Endothelial cell of umbilical vein (primary cell): ENCODE measurements at regions not wholly inside any gene's neighbourhood (a gene's known extent, or its start where the extent isn't known, plus 50 kb on each side); places are given as distances from the start of the nearest gene placed in this dataset.

Experiments used
- CTCF ChIP-seq, 2 donors: IDR thresholded peaks; 1 replicate in 1 of 2; 2 replicates in 1 of 2; pipeline ENCODE4 v1.5.1; 2011; ENCODE audit warnings: low read length in 2 of 2, mild to moderate bottlenecking in 2 of 2, moderate library complexity in 2 of 2, control low read depth in 1 of 2, inconsistent platforms in 1 of 2, low read depth in 1 of 2; ENCODE audit not compliant: insufficient read depth in 1 of 2; ENCODE audit errors: extremely low read depth in 1 of 2
- EZH2 ChIP-seq: IDR thresholded peaks from 2 replicates; pipeline ENCODE4 v1.6.1; 2012; ENCODE audit warnings: borderline replicate concordance, low read depth, mild to moderate bottlenecking, moderate library complexity, low read length, inconsistent platforms; ENCODE audit not compliant: severe bottlenecking
- FOS ChIP-seq: IDR thresholded peaks from 2 replicates; pipeline ENCODE4 v1.6.1; 2011; ENCODE audit warnings: mild to moderate bottlenecking, low read length, moderate library complexity, borderline replicate concordance; ENCODE audit not compliant: insufficient read depth
- MAX ChIP-seq: IDR thresholded peaks from 2 replicates; pipeline ENCODE4 v1.6.1; 2011; ENCODE audit not compliant: insufficient read depth, insufficient read length
- MYC ChIP-seq: IDR thresholded peaks from one replicate; pipeline ENCODE4 v1.6.1; 2011; ENCODE audit warnings: mild to moderate bottlenecking, low read depth, low read length
- POLR2A ChIP-seq: IDR thresholded peaks from 2 replicates; pipeline ENCODE4 v1.6.1; 2012; ENCODE audit warnings: low read depth, mild to moderate bottlenecking, control low read depth, low read length
- POLR2AphosphoS5 ChIP-seq: IDR thresholded peaks from 2 replicates; pipeline ENCODE4 v1.6.1; 2012; ENCODE audit warnings: low read depth, mild to moderate bottlenecking, control low read depth, low read length, moderate library complexity; ENCODE audit not compliant: insufficient read depth

DNA sequence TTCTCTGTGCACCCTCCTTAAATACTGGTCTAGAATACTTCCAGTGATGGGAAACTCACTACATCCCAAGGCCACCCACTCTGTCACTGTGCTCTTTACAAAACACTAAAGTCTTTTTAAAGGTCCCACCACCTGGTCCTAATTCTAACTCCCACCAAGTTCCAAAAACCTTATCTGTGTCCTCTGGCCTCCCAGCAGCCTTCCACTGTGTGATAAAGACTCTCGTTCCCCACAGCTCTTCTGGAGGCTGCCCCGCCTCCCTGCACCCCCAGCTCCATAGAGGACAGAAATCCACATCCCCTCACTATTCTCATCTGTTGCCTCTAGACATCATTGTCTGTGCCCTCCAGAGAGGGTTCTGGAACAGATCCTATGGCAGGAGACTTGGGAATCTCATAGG is 276.4 kb downstream of the FAM43A start:
- no peak for TF ChIP-seq POLR2A
- no peak for TF ChIP-seq EZH2
- TF ChIP-seq CTCF (IDR thresholded peaks at IDR 0.05; ENCODE audit: extremely low read depth in 1 of 2, insufficient read depth in 1 of 2, low read depth in 1 of 2, low read length in 2 of 2) = no peak
- TF ChIP-seq MAX = no peak
- TF ChIP-seq POLR2AphosphoS5 = no peak
- TF ChIP-seq MYC = no peak
- TF ChIP-seq FOS = no peak
